ENCODE measurements at regions not wholly inside any gene's neighbourhood (a gene's known extent, or its start where the extent isn't known, plus 50 kb on each side); places are given as distances from the start of the nearest gene placed in this dataset.

DNA sequence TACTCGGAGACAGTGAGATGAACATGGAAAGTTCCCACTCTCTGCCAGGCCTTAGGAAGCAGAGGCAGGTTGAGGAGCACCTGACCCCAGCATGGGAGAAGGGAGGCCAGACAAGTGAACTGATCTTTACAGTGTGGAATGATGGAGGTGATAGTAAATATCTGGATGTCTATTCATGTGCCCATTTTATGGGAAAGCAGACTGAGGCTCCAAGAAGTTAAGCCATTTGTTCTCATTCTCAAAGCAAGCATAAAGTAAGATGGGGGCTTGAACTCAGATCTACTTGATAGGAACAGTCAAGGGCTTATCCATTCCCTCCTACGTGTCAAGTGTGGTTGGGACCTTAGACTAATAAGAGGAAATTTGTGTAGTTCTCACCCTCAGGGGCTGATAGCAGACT, 461.5 kb downstream of the MN1 start:
- Histone ChIP-seq H3K4me1 (ENCODE audit: low read length) (no peaks in the 10 kb centered on the region), H3K36me3 (replicated peaks; ENCODE audit: low read depth, low read length) (no peaks in the 10 kb centered on the region), H3K27me3 (ENCODE audit: low read depth, low read length) (peaks cover 6% of the 10 kb centered on the region; the same call in 1 of the 2 replicates), H3K9ac (ENCODE audit: low read length) (no peak overlapping the region), H3K9me3 (ENCODE audit: insufficient read depth, low read length) (no peaks in the 10 kb centered on the region), H3K4me3 (ENCODE audit: low read length) (no peak overlapping the region), H3K79me2 (ENCODE audit: low read length) (no peaks in the 10 kb centered on the region), H3K4me2 (ENCODE audit: low read length) (no peak overlapping the region), H2AFZ (ENCODE audit: low read depth, low read length) (no peak overlapping the region), H3K27ac (ENCODE audit: low read length) (no peak overlapping the region), H4K20me1 (ENCODE audit: insufficient read depth, low read length) (no peaks in the 10 kb centered on the region)
- TF ChIP-seq, protein P1, sequence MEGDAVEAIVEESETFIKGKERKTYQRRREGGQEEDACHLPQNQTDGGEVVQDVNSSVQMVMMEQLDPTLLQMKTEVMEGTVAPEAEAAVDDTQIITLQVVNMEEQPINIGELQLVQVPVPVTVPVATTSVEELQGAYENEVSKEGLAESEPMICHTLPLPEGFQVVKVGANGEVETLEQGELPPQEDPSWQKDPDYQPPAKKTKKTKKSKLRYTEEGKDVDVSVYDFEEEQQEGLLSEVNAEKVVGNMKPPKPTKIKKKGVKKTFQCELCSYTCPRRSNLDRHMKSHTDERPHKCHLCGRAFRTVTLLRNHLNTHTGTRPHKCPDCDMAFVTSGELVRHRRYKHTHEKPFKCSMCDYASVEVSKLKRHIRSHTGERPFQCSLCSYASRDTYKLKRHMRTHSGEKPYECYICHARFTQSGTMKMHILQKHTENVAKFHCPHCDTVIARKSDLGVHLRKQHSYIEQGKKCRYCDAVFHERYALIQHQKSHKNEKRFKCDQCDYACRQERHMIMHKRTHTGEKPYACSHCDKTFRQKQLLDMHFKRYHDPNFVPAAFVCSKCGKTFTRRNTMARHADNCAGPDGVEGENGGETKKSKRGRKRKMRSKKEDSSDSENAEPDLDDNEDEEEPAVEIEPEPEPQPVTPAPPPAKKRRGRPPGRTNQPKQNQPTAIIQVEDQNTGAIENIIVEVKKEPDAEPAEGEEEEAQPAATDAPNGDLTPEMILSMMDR (IDR thresholded peaks at IDR 0.05; ENCODE audit: low read depth, low read length): no peak
- TF ChIP-seq EZH2phosphoT487 (IDR thresholded peaks at IDR 0.05; ENCODE audit: low read depth): no peak

DNA sequence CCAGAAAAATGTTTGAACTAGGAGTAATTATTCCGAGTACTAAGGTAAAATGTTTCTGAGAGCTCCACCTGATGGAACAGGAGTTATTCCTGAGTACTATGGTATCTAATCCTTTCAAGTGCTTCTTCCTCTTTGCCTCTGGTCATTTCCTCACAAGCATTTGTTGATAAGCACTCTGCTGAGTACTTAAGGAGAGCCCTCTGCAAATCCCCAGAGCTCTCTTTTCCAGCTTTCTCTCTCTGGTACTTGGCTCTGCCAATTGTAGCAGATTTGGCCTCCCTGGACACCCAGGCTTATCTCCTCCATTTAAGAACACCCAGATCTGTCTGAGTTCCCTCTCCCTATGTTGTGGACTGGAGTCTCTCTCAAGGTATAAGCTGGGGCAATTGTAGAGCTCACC, 457.0 kb downstream of the MN1 start:
- no peak for TF ChIP-seq EZH2phosphoT487 (IDR thresholded peaks at IDR 0.05; ENCODE audit: low read depth)
- TF ChIP-seq, protein P1 (IDR thresholded peaks at IDR 0.05; ENCODE audit: low read depth, low read length): no peak
- no peaks in the 10 kb centered on the region for H3K4me1 ChIP-seq (ENCODE audit: low read length)
- H2AFZ ChIP-seq (ENCODE audit: low read depth, low read length): no peak overlapping the region

DNA sequence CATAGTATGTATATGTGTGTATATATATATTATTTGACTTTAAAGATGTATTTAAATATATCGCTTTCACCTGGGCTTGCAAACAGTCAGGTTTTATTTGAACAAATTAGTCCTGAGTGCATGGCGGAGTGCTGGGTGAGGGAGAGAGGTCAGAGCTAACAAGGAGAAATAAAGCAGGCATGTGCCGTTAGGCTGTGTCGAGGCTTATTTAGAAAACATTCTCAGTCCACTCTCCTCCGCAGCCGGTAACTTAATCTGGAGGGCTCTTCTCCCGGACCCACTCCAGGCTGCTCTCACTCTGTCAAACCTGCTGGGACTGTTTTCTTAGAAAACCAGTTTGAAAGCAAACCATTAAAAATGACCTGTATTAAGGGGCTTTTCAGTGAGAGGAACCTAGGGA, 455.9 kb downstream of the MN1 start:
- H2AFZ ChIP-seq (ENCODE audit: low read depth, low read length): no peak overlapping the region
- no peaks in the 10 kb centered on the region for H4K20me1 ChIP-seq (ENCODE audit: insufficient read depth, low read length)
- H3K4me1 ChIP-seq (ENCODE audit: low read length): no peaks in the 10 kb centered on the region
- no peak overlapping the region for H3K4me3 ChIP-seq (ENCODE audit: low read length)
- no peaks in the 10 kb centered on the region for H3K9me3 ChIP-seq (ENCODE audit: insufficient read depth, low read length)
- peaks cover under 1% of the 10 kb centered on the region; the same call in 1 of the 2 replicates for H3K27me3 ChIP-seq (ENCODE audit: low read depth, low read length)
- H3K36me3 ChIP-seq (replicated peaks; ENCODE audit: low read depth, low read length): no peaks in the 10 kb centered on the region
- no peaks in the 10 kb centered on the region for H3K79me2 ChIP-seq (ENCODE audit: low read length)
- H3K4me2 ChIP-seq (ENCODE audit: low read length): no peak overlapping the region
- no peak overlapping the region for H3K27ac ChIP-seq (ENCODE audit: low read length)
- no peak overlapping the region for H3K9ac ChIP-seq (ENCODE audit: low read length)
- TF ChIP-seq, protein P1 (IDR thresholded peaks at IDR 0.05; ENCODE audit: low read depth, low read length): no peak
- TF ChIP-seq EZH2phosphoT487 (IDR thresholded peaks at IDR 0.05; ENCODE audit: low read depth): no peak

More for the DNA sequence above, 457.0 kb downstream of the MN1 start:
- H3K27me3 ChIP-seq (ENCODE audit: low read depth, low read length): no peaks in the 10 kb centered on the region
- no peaks in the 10 kb centered on the region for H3K36me3 ChIP-seq (replicated peaks; ENCODE audit: low read depth, low read length)
- H4K20me1 ChIP-seq (ENCODE audit: insufficient read depth, low read length): no peaks in the 10 kb centered on the region
- H3K4me2 ChIP-seq (ENCODE audit: low read length): no peak overlapping the region
- no peaks in the 10 kb centered on the region for H3K79me2 ChIP-seq (ENCODE audit: low read length)
- no peak overlapping the region for H3K4me3 ChIP-seq (ENCODE audit: low read length)
- no peak overlapping the region for H3K27ac ChIP-seq (ENCODE audit: low read length)
- no peak overlapping the region for H3K9ac ChIP-seq (ENCODE audit: low read length)
- H3K9me3 ChIP-seq (ENCODE audit: insufficient read depth, low read length): no peaks in the 10 kb centered on the region

DNA sequence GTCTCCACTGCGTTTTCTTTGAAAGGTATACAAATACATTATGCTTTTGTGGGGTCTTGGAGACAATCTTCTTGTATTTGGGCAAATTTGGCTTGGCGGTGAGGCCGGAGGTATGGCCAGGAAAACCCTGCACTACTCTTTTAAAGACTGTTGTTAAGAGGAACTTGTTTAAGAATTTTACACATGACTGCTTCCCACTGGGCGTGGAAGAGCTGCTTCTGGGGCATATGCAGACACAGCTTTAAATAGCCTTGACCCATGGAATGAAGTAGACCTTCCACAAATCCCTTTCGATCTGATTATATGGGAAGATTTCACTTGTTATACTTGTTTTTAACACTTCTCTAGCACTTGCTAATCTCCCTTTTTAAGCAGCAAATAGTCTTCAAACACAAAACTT, 453.6 kb downstream of the MN1 start:
- H3K4me2 ChIP-seq (ENCODE audit: low read length): no peak overlapping the region
- H3K27ac ChIP-seq (ENCODE audit: low read length): no peak overlapping the region
- H3K4me3 ChIP-seq (ENCODE audit: low read length): no peak overlapping the region
- peaks cover 12% of the 10 kb centered on the region; the same call in 1 of the 2 replicates for H3K27me3 ChIP-seq (ENCODE audit: low read depth, low read length)
- no peaks in the 10 kb centered on the region for H3K9me3 ChIP-seq (ENCODE audit: insufficient read depth, low read length)
- H2AFZ ChIP-seq (ENCODE audit: low read depth, low read length): no peak overlapping the region
- H4K20me1 ChIP-seq (ENCODE audit: insufficient read depth, low read length): no peaks in the 10 kb centered on the region
- H3K36me3 ChIP-seq (replicated peaks; ENCODE audit: low read depth, low read length): no peaks in the 10 kb centered on the region
- no peaks in the 10 kb centered on the region for H3K79me2 ChIP-seq (ENCODE audit: low read length)
- no peaks in the 10 kb centered on the region for H3K4me1 ChIP-seq (ENCODE audit: low read length)
- TF ChIP-seq, protein P1 (IDR thresholded peaks at IDR 0.05; ENCODE audit: low read depth, low read length): no peak
- no peak for TF ChIP-seq EZH2phosphoT487 (IDR thresholded peaks at IDR 0.05; ENCODE audit: low read depth)
- H3K9ac ChIP-seq (ENCODE audit: low read length): no peak overlapping the region
